HS-27A (cell line): ENCODE measurements at regions not wholly inside any gene's neighbourhood (a gene's known extent, or its start where the extent isn't known, plus 50 kb on each side); places are given as distances from the start of the nearest gene placed in this dataset.
"Not testable (repeated sequence)": the region's sequence is repeated elsewhere in the genome, so short reads cannot be mapped to it uniquely, and the experiment has no call there.

ENCODE experiments used
- DNase-seq: peaks from one replicate; pipeline ENCODE4 v3.0.0-alpha.2; 2012; ENCODE audit warnings: low read depth, missing footprints

DNA sequence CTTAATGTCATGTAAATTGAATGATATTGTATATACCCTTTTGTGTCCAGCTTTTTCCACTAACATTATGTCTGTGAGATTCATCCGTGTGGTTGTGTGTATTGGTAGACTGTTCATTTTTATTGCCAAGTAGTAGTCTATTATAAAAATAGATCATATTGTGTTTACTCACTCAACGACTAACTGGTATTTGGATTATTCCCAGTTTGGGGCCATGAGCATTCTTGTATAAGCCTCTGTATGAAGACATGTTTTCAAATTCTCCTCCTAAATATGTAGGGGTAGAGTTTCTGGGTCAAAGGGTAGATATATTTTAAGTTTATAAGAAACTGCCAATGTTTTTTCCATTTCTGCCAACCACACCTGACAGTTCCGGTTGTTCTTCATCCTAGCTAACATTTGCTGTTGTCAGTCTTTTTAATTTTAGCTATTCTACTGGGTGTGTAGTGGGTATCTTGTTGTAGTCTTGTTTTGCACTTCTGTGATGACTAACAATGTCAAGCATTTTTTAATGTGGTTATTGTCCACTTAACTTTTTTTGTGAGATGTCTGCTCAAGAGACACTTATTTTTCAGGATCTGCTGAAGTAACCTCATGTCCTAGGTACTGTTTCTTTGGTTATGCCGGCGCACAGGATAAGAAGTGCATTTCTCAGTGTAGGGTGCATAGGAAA is 93.2 kb downstream of the DACT1 start:
- DNase-seq, result peak; percentile 7

DNA sequence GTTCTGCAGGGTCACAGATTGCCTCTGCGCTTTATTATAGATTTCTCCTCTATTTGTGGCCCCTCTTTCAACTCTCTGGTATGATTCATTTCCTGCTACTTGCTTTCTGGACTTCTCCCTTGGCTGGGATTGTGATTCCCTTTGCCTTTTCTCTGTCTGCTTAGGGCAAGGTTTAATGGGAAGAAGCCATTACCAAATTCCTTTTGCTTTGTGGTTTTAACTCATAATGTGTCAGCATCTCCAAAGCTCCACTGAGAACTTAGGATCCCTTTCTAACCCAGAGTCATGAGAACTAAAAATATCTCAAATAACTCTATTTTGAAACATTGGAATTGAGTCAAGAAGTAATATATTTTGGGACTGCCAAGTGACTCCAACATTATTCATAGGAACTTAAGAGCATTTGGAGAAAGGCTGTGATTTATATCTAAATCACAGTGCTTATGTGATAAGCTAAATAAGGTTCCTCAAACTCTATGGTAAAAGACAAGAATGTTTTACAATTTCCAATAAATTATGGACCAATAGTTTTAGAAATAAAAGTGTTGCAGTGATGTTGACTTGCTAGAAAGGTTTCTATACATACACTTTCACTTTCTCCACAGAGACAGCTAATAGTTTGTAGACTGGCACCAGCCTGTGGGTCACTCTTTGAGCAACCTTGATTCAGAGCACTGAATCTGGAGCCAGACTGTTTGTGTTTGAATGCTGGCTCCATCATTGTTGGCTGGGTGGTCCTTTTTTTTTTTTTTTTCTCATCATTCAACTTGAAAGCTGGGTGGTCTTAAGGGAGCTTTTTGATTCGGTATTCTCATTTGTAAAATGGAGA is 93.9 kb downstream of the DACT1 start:
- peak; percentile 94 for DNase-seq

DNA sequence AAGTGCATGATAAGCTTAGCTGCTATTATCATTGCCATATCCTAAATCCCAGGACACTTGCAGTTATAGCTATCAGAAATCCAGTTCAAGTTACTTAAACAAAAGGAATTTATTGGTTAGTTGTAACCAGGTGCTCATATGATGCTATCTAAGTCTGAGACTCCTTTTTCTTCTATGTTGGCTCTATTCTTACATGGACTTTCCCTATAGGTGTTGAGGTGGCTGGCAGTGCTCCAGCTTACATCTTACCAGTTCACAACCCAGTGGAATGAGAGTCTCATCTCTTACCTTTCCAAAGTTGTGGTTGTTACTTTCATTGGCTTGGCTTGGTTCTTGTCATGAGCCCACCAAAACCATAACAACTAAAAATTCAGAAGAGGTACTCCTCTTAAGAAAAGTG is 94.6 kb downstream of the DACT1 start:
- DNase-seq, result no peak

DNA sequence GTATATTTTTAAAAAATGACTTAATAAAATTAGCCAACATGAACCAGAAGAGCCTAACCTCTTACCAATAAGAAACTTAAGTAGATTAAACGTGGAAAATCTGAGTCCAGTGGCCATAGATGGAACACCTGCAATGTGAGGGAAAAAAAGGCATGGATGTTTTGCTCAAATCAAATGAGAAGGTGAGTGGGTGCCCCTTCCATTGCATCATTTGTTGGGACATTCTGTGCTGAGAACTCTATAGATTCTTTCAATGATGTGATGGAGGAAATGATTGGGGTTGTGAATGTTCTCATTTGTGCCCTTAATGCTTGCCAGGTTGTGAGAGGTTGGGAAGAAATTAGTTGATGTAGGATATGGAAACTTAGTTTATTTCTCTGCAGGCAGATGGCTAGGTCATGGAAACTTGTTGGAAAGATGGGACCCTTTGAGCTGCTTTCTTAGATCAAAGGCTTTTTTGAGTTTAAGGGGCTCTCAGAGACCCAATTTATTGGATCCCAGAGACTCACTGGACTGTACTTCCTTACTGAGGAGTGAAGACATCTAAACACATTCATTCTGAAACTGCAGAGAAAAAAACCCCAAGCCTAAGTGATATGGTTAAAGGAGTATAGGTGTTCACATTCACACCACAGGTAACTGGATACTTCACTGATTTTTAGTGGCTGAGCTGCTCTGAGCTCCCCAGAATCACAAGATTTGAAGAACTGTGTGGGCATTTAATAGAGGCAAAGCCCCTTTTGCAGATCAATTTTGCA is 95.9 kb downstream of the DACT1 start:
- DNase-seq, result no peak

DNA sequence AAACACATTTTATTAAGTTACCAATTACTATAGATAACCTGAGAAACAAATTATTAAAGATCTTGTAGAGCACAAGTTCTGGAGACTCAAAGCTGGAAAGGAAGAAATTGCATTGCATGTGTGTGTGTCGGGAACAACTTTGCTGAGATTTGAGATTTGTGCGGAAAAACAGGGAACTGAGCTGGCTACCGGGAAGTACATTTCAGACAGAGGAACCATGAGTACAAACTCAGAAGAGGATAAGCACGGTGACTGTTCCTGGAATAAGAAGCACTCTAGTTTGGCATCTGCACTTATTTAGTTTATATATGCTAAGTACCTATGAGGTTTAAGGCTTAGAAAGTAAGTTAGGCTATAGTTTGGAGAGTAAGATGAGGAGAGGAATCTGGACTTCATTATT is 97.8 kb downstream of the DACT1 start:
- DNase-seq, result no peak

DNA sequence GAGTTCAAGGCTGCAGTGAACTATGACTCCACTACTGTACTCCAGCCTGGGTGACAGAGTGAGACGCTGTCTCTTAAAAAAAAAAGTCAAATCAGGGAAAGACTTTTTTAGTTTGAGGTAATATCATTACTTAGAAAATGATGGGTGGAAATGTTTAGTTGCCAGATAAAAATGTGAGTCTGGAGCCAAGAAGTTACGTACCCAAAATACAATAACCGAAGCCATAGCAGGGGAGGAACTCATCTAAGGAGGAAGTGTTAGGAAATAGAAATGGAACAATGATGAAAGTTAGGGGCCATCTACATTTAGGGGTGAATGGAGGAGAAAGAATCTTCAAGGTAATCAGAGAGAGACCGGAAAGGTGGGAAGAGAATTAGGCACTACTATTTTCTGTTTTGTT is 98.8 kb downstream of the DACT1 start:
- DNase-seq, result no peak

DNA sequence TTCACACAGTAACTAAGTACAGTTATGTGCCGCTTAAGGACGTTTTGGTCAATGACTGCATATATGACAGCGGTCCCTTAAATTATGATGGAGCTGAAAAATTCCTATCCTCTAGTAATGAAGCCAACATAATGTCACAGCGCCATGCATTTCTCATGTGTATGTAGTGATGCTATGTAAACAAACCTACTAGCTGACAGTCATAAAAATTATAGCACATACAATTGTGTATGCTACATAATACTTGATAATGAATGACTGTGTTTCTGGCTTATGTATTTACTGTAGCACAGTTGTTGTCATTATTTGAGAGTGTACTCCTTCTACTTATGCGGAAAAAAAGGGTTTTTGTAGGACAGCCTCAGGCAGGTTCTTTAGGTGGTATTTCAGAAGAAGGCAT is 99.7 kb downstream of the DACT1 start:
- DNase-seq, result no peak

DNA sequence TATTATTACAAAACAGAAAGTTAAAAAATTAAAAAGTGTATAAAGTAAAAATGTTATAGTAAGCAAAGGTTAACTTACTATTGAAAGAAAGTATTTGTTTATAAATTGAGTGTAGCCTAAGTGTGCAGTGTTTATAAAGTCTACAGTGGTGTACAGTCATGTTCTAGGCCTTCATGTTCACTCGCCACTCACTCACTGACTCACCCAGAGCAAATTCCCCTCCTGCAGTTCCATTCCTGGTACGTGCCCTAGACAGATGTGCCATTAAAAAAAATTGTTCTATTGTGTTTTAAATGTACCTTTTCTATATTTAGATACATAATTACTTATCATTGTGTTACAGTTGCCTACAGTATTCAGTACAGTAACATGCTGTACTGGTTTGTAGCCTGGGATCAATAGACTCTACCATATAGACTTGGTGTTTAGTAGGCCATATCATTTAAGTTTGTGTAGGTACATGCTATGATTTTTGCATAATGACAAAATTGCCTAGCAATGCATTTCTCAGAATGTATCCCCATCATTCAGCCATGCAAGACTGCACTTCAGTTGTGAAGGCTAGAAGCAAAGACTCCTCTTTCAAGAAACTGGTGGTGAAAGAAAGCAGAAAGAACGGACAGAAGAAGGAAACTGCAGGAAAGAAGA is 100.6 kb downstream of the DACT1 start:
- peak; percentile 70 for DNase-seq

DNA sequence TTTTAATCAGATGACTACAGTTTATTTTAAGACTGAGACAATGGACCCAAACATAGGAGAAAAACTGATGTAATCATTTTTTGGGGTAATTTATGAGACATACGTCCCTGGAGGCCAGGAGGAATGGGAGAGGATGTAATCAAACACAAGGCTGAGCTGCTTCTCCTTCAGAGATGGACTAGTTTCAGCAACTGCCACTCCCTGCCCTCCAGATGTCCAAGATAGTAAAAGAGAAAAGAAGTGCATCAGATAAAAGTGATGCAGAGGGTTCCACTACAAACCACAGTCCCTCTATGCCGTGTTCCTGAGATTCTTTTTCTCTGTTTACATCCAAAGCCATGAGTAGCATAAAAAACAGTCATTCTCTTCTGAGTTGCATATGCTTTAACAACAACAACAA is 101.1 kb downstream of the DACT1 start:
- no peak for DNase-seq

DNA sequence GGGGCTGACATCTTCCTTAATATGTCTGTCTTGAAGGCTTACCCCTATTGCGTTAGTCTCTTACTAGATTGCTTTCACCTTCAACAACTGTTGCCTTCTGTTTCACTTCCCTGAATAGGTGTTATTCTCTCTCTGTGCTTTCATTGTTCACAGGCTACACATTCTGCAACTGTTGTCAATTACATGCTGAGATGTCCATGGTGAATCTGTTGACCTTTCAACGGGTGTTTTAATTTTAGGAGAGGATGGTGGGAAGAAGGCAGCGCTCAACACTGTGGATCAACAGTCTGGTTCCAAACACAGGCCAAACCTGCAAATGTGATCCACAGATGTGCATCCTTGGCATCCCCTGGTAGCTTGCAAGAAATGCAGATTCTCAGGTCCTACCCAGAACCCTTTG is 101.9 kb downstream of the DACT1 start:
- no peak for DNase-seq

DNA sequence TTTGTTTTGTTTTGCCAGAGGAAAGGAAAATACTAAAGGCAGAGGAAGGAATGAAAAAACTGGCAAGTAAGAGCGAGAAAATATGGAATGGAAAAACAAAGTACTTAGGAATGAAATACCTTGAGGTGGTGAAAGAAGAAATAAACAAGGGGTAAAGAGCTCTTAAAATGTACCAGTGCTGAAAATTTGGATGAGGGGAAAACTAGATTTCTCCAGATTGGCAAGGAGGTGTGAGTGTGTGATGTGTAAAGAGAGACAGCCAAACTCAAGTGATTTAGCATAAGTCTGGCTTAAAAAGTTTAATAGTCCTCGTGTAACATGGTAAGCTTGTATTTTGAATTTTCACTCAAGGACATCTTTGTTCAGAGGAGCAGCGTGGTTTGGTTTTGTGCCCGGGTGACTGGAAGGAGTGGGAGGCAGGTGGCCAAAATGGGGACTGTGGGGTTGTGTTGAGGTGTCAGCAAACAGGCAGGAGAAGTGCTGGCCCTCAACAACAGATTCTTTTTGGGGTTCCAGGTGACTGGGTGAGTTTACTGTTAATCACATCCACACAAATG is 102.7 kb downstream of the DACT1 start:
- no peak for DNase-seq

DNA sequence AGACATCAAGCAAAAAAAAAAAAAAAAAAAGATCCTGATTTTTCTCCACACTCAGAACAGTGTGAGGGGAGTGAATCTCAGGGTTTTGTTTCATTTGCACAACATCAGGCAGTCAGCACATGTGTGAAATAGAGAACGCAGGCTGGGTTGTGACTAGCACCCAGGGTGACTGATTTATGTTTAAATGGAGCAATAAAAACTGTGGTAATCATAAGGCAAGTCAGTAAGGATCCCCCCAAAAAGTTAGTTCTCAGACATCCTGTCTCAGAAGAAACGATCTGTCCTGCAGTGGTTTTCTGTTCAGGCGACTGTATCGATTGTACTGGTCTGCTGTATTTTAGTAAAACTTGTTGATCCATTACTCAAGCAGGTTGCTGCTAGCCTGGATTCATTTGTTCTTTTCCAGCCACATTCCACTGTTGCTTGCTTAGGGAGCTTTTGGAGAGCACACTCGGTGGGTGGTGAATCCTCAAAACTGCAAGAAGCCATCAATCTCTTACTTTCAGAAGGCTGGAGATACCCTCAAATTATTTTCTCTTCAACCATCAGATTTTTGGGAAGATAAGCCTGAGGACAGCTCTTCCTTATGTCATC is 107.1 kb downstream of the DACT1 start:
- no peak for DNase-seq

DNA sequence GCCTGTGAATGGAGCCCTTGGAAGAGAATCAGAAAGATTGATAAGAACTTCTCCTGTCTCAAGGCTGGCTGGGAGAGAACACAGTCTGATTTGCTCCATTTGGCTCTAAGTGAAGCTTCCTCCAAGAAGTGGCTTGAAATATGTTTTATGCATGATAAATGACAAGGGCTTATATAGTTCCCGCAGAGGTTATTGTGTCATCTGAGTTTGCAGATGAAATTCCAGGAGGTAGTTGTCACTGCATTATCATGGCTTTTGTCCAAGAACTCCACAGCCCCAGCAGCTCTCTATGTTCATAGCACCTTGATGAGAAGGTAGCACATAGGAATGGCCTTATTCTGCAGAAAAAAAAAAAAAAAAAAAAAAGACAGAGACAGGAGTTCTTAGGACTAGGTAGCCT is 108.5 kb downstream of the DACT1 start:
- DNase-seq, result peak; percentile 72

DNA sequence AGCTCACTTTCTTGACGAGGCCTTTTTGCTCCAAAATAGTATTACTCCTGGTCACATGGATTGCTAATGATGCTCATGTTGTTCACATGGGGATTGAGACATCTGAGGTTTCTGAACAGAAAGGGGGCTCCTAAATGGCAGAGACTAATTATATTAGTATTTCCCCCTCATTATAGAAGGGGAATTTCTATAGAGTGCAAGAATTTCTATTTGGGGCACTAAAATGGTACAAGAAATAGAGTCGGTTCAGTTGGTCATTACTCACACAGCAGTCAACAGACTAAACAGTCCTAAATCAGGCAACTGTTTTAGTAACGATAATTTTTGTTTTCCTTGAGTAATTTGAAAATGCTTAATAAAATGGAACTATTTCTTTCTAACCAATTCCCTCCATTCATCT is 108.9 kb downstream of the DACT1 start:
- DNase-seq, result no peak

DNA sequence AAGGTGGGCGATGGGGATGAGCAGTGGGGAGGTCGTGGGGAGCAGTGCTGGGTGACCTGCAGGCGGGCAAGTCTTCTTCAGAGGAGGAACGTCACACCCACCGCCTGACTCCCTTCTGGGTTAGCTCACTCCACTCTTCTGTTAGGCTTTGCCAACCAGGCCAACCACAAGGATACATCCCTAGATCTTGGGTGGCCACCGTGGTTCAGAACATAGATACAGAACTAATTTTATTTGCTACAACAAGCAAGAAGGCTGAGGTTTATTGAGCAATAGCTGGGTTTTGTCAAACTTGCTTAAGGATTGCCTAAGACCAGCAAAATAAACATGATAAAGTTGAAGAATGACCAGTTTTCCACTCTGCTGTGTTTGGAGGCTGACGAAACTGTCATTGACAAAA is 109.4 kb downstream of the DACT1 start:
- no peak for DNase-seq

DNA sequence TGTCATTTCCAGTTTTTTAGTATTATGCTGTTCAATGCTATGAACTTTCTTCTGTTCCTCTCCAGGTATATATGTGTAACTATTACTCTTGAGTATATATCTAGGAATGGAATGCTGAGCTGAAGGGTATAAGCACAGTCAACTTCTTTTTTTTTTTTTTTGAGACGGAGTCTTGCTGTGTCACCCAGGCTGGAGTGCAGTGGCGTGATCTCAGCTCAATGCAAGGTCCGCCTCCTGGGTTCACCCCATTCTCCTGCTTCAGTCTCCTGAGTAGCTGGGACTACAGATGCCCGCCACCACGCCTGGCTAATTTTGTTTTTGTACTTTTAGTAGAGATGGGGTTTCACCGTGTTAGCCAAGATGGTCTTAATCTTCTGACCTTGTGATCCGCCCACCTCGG is 110.5 kb downstream of the DACT1 start:
- DNase-seq, result not testable (repeated sequence)

DNA sequence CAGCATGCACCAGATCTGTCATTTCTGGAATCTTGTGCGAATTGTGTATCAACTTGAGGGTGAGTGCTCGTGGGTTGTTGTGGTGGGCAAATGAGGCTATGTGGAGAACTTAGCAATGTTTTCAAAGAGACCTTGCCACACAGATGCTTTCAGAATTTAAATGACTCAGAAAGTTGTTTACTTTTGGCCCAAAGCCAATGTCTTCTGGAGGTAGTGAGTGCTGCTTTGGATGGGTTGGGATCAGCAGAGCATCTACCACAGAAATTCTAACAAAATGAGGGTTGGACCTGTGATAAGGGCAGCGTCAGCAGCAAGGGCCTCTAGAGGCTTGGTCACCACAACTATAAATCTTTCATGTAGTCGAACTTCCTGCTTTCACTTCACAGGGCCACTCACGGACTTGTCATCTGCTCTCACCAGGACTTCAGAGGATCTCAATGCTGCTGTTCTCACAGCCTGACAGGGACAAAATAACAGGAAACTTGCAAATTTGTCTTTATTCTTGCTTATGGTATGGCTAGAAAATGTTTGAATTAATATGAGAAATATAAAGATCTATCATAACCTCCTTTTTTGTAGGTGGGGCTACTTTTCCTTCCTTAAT is 111.4 kb downstream of the DACT1 start:
- peak; percentile 82 for DNase-seq

DNA sequence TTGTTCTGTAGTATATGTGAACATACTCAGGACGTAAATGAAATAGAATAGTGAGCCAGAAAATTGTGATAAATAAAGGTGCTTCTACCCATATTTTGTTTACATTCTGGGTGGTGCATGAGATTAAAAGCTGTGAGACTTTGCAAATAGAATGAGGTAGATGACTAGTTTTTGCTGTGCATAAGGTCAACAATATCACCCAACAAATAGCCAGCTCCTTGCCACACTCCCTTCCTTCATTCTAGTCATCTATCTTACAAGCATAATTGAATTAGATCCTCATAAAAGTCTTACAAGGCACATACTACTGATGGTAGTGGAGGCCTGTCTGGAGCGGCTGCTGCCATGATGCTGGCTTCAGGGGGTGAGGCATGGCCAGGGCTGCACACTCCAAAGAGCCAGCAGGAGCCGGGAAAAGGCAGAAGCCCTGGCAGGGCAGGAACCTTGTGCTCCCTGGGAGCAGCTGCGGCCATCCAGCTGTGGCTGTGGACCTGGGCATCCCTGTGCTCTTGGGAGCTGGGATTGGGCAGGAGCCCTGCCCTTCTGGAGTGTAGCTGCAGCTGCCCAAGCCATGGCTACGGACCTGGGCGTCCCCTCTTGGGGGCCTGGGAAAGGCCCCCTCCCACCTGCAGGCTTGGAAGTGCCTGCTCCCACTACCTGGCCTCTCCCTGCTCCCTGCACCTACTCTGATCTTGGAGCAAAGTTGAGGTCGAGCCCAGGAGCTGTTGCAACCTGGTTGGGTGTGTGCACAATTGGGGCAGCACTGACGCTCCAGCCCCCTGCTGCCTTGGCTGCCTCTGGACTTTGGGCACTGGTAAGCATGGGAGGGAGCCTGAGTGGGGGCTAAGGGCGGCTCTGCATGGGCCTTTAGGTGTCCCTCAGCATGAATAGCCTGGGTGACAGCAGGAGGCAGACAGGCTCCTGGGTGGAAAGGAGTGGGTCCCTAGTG is 112.8 kb downstream of the DACT1 start:
- DNase-seq, result no peak

DNA sequence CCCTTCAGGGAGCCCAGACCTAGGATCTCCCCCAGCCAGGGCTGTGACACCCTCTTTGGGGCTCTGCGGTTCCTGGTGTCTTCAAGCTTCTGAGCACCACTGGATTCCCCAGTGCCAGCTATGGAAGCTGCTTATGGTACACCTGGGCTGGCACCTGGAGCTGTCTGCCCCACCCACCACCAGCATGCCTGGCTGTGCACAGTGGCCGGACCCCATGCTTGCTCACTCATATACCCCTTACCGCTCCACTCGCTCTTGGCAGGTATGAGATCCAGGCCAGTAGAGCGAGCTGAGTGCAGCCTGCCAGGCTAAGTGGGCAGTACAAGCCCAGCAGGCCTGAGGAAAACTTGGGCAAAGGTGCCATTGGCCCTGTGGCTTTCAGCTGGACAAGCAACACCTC is 114.0 kb downstream of the DACT1 start:
- no peak for DNase-seq

DNA sequence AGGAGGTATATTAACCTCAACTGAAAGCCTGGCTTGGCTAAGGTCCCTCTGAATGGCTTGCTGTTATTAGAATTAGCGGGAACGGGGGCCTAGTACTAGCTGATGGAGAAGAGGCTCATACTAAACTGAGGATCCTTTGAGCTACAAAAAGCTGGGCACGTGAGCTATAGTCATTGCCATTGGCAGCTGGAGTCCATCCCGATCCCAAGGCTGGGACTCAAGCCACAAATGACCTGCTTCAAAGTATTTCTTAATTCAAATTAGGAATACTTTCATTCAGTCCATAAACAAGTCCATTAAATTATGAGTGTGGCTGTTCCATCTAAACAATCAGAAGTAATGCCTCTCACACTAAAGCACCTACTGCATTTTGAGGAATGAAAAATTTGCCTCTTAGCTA is 114.5 kb downstream of the DACT1 start:
- no peak for DNase-seq
